ENCODE measurements at regions not wholly inside any gene's neighbourhood (a gene's known extent, or its start where the extent isn't known, plus 50 kb on each side); places are given as distances from the start of the nearest gene placed in this dataset.

GRCh38 chr14:58875613-58876012, 237.9 kb downstream of the DACT1 start:
- H3K4me3 ChIP-seq (ENCODE audit: control extremely low read depth in 1 of 5, extremely low read depth in 1 of 5, insufficient read depth in 1 of 5, low read depth in 2 of 5, low read length in 4 of 5), result no peak overlapping the region
- H3K4me1 ChIP-seq (ENCODE audit: control insufficient read depth in 2 of 2, insufficient read depth in 2 of 2, low read length in 2 of 2), result no peaks in the 10 kb centered on the region
- H3K9me3 Mint-ChIP-seq (ENCODE audit: insufficient read depth), result no peaks in the 10 kb centered on the region
- no peaks in the 10 kb centered on the region for H3K9me3 ChIP-seq (ENCODE audit: control extremely low read depth in 1 of 3, control insufficient read depth in 2 of 3, insufficient read depth in 1 of 3, low read length in 2 of 3)
- DNase-seq (no peak), ATAC-seq (ENCODE audit: low read depth) (no peak)
- H3K36me3 ChIP-seq (replicated peaks in 1 of 2; ENCODE audit: control extremely low read depth in 1 of 2, control insufficient read depth in 1 of 2, extremely low read depth in 1 of 2, insufficient read depth in 2 of 2, low read length in 1 of 2), result no peaks in the 10 kb centered on the region
- H4K20me1 ChIP-seq (ENCODE audit: control insufficient read depth, insufficient read depth, low read length, poor library complexity, severe bottlenecking), result no peaks in the 10 kb centered on the region
- H3K4me1 Mint-ChIP-seq, result no peaks in the 10 kb centered on the region
- no peak overlapping the region for H2AFZ ChIP-seq (ENCODE audit: insufficient read depth, low read depth, low read length, poor library complexity, severe bottlenecking)
- ChIA-PET POLR2A (no interaction called here), CTCF (no interaction called here)
- no peak overlapping the region for H3K4me2 ChIP-seq (replicated peaks; ENCODE audit: low read depth, low read length, poor library complexity, severe bottlenecking)
- H3K27me3 Mint-ChIP-seq, result no peaks in the 10 kb centered on the region
- H3K27ac ChIP-seq (ENCODE audit: low read length in 2 of 2), result no peak overlapping the region
- no peaks in the 10 kb centered on the region for H3K27me3 ChIP-seq (replicated peaks in 1 of 4; ENCODE audit: control extremely low read depth in 1 of 4, control insufficient read depth in 3 of 4, insufficient read depth in 4 of 4, low read length in 3 of 4)
- no peak overlapping the region for H3K27ac Mint-ChIP-seq
- H3K4me3 Mint-ChIP-seq, result no peak overlapping the region
- 82% methylated on average over 1 of the region's 1 CpG for WGBS (ENCODE audit: insufficient coverage)
- intact Hi-C loops (cut with micrococcal nuclease), result no loop called here
- TF ChIP-seq EZH2 (IDR thresholded peaks at IDR 0.05; ENCODE audit: borderline replicate concordance, insufficient read depth, low read depth, low read length, poor library complexity, severe bottlenecking) (no peak), CTCF (IDR thresholded peaks at IDR 0.05) (no peak)
- no peak overlapping the region for H3K9ac ChIP-seq (ENCODE audit: low read length)
- no peaks in the 10 kb centered on the region for H3K79me2 ChIP-seq (ENCODE audit: control insufficient read depth, insufficient read depth, low read length)

GRCh38 chr14:58876608-58877007, 238.8 kb downstream of the DACT1 start:
- H3K4me1 Mint-ChIP-seq, result no peaks in the 10 kb centered on the region
- H3K27me3 Mint-ChIP-seq, result no peaks in the 10 kb centered on the region
- Histone ChIP-seq H3K27ac (ENCODE audit: low read length in 2 of 2) (no peak overlapping the region), H3K9me3 (ENCODE audit: control extremely low read depth in 1 of 3, control insufficient read depth in 2 of 3, insufficient read depth in 1 of 3, low read length in 2 of 3) (no peaks in the 10 kb centered on the region), H3K27me3 (replicated peaks in 1 of 4; ENCODE audit: control extremely low read depth in 1 of 4, control insufficient read depth in 3 of 4, insufficient read depth in 4 of 4, low read length in 3 of 4) (no peaks in the 10 kb centered on the region), H3K4me3 (ENCODE audit: control extremely low read depth in 1 of 5, extremely low read depth in 1 of 5, insufficient read depth in 1 of 5, low read depth in 2 of 5, low read length in 4 of 5) (no peak overlapping the region), H2AFZ (ENCODE audit: insufficient read depth, low read depth, low read length, poor library complexity, severe bottlenecking) (no peak overlapping the region), H3K9ac (ENCODE audit: low read length) (no peak overlapping the region), H3K4me1 (ENCODE audit: control insufficient read depth in 2 of 2, insufficient read depth in 2 of 2, low read length in 2 of 2) (no peaks in the 10 kb centered on the region), H4K20me1 (ENCODE audit: control insufficient read depth, insufficient read depth, low read length, poor library complexity, severe bottlenecking) (no peaks in the 10 kb centered on the region), H3K79me2 (ENCODE audit: control insufficient read depth, insufficient read depth, low read length) (no peaks in the 10 kb centered on the region), H3K4me2 (replicated peaks; ENCODE audit: low read depth, low read length, poor library complexity, severe bottlenecking) (no peak overlapping the region), H3K36me3 (replicated peaks in 1 of 2; ENCODE audit: control extremely low read depth in 1 of 2, control insufficient read depth in 1 of 2, extremely low read depth in 1 of 2, insufficient read depth in 2 of 2, low read length in 1 of 2) (no peaks in the 10 kb centered on the region)
- intact Hi-C loops (cut with micrococcal nuclease), result no loop called here
- no peak overlapping the region for H3K4me3 Mint-ChIP-seq
- ATAC-seq (ENCODE audit: low read depth) (no peak), DNase-seq (no peak)
- H3K9me3 Mint-ChIP-seq (ENCODE audit: insufficient read depth), result no peaks in the 10 kb centered on the region
- ChIA-PET CTCF (no interaction called here), POLR2A (no interaction called here)
- TF ChIP-seq EZH2 (IDR thresholded peaks at IDR 0.05; ENCODE audit: borderline replicate concordance, insufficient read depth, low read depth, low read length, poor library complexity, severe bottlenecking) (no peak), CTCF (IDR thresholded peaks at IDR 0.05) (no peak)
- no peak overlapping the region for H3K27ac Mint-ChIP-seq

All from B cell (primary cell).